ENCODE measurements at regions not wholly inside any gene's neighbourhood (a gene's known extent, or its start where the extent isn't known, plus 50 kb on each side); places are given as distances from the start of the nearest gene placed in this dataset.
A peak's percentile ranks its signal among the peaks of the same experiment; 100 is the strongest.

- ATAC-seq = no peak
- no peak overlapping the region for H3K27ac ChIP-seq (ENCODE audit: extremely low read length, insufficient read depth, low read length)
- H3K27me3 ChIP-seq (ENCODE audit: control insufficient read depth in 1 of 2, insufficient read depth in 2 of 2, low read length in 2 of 2) = no peaks in the 10 kb centered on the region
- no peak for DNase-seq (ENCODE audit: low spot score)
- H4K20me1 ChIP-seq (ENCODE audit: insufficient read depth, low read length) = no peaks in the 10 kb centered on the region
- no peak overlapping the region for H3K9ac ChIP-seq (ENCODE audit: insufficient read depth, low read depth, low read length)
- H3K36me3 ChIP-seq (replicated peaks in 1 of 2; ENCODE audit: control insufficient read depth in 1 of 2, insufficient read depth in 2 of 2, low read length in 2 of 2) = no peaks in the 10 kb centered on the region
- no TSS peak for BruUV-seq (replicated peaks)
- no peaks in the 10 kb centered on the region for H3K4me1 ChIP-seq (ENCODE audit: insufficient read depth, low read length)
- FAIRE-seq = no peak
- H3K4me3 ChIP-seq (replicated peaks in 1 of 3; ENCODE audit: insufficient read depth in 1 of 3, low read depth in 2 of 3, low read length in 3 of 3) = no peak overlapping the region
- H2AFZ ChIP-seq (ENCODE audit: low read length) = no peak overlapping the region
- TF ChIP-seq ZC3H4 (CRISPR knock-in tag; IDR thresholded peaks at IDR 0.05; ENCODE audit: borderline replicate concordance) (no peak), KLF15 (CRISPR knock-in tag; IDR thresholded peaks at IDR 0.05; ENCODE audit: borderline replicate concordance) (no peak), STAG1 (CRISPR knock-in tag; IDR thresholded peaks at IDR 0.05) (no peak), CBX1 (IDR thresholded peaks at IDR 0.05; ENCODE audit: low read depth) (no peak), KDM2A (CRISPR knock-in tag; IDR thresholded peaks at IDR 0.05; ENCODE audit: borderline replicate concordance, low read depth) (no peak), MED13 (CRISPR knock-in tag; IDR thresholded peaks at IDR 0.05) (no peak), ZBTB34 (CRISPR knock-in tag; IDR thresholded peaks at IDR 0.05) (no peak), PPARG (CRISPR knock-in tag; conservative IDR thresholded peaks at IDR 0.05) (no peak), MAFF (IDR thresholded peaks at IDR 0.05; ENCODE audit: low read depth, low read length) (peak; percentile 94), MAFK (conservative IDR thresholded peaks at IDR 0.05 in 1 of 2, IDR thresholded peaks at IDR 0.05 in 1 of 2; ENCODE audit: low read length in 2 of 2) (peak; percentile 92 to 95), ZC3H13 (CRISPR knock-in tag; IDR thresholded peaks at IDR 0.05) (no peak), SMAD1 (CRISPR knock-in tag; IDR thresholded peaks at IDR 0.05; ENCODE audit: borderline replicate concordance, low read depth) (no peak), KLF13 (CRISPR knock-in tag; IDR thresholded peaks at IDR 0.05) (no peak), ZNF850 (CRISPR knock-in tag; conservative IDR thresholded peaks at IDR 0.05) (no peak)
- TF ChIP-seq, protein P1, sequence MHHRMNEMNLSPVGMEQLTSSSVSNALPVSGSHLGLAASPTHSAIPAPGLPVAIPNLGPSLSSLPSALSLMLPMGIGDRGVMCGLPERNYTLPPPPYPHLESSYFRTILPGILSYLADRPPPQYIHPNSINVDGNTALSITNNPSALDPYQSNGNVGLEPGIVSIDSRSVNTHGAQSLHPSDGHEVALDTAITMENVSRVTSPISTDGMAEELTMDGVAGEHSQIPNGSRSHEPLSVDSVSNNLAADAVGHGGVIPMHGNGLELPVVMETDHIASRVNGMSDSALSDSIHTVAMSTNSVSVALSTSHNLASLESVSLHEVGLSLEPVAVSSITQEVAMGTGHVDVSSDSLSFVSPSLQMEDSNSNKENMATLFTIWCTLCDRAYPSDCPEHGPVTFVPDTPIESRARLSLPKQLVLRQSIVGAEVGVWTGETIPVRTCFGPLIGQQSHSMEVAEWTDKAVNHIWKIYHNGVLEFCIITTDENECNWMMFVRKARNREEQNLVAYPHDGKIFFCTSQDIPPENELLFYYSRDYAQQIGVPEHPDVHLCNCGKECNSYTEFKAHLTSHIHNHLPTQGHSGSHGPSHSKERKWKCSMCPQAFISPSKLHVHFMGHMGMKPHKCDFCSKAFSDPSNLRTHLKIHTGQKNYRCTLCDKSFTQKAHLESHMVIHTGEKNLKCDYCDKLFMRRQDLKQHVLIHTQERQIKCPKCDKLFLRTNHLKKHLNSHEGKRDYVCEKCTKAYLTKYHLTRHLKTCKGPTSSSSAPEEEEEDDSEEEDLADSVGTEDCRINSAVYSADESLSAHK (CRISPR knock-in tag; IDR thresholded peaks at IDR 0.05; ENCODE audit: borderline replicate concordance) = no peak
- TF ChIP-seq, protein P2, sequence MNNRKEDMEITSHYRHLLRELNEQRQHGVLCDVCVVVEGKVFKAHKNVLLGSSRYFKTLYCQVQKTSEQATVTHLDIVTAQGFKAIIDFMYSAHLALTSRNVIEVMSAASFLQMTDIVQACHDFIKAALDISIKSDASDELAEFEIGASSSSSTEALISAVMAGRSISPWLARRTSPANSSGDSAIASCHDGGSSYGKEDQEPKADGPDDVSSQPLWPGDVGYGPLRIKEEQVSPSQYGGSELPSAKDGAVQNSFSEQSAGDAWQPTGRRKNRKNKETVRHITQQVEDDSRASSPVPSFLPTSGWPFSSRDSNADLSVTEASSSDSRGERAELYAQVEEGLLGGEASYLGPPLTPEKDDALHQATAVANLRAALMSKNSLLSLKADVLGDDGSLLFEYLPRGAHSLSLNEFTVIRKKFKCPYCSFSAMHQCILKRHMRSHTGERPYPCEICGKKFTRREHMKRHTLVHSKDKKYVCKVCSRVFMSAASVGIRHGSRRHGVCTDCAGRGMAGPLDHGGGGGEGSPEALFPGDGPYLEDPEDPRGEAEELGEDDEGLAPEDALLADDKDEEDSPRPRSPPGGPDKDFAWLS (CRISPR knock-in tag; IDR thresholded peaks at IDR 0.05; ENCODE audit: borderline replicate concordance) = no peak
- CTCF ChIA-PET (ENCODE audit: low intra/inter-chr PET ratio, low total read pairs) = no interaction called here
- intact Hi-C loops (cut with micrococcal nuclease; ENCODE audit: unreplicated experiment) (no loop called here), in situ Hi-C loops (cut with HindIII; ENCODE audit: extremely low pct_ligation_motif_present, low pct_unique_long_range_greater_than_20kb) (no loop called here)
- WGBS (ENCODE audit: low lambda C conversion rate) = 3% methylated on average over 4 of the region's 4 CpGs
- 0 out of 2 replicates have a peak overlapping the region, but pooled peaks have one; percentile 15 for H3K4me2 ChIP-seq (ENCODE audit: low read depth, low read length)
- no peaks in the 10 kb centered on the region for H3K79me2 ChIP-seq (ENCODE audit: insufficient read depth, low read length)
- H3K9me3 ChIP-seq (ENCODE audit: low read length) = peaks cover 62% of the 10 kb centered on the region
- POLR2A ChIA-PET = no interaction called here
Measured at GRCh38 chr10:81297292-81297691, 577.7 kb upstream of the NRG3 start.

Measured in HepG2 (cell line).